K562 (cell line): ENCODE measurements at regions not wholly inside any gene's neighbourhood (a gene's known extent, or its start where the extent isn't known, plus 50 kb on each side); places are given as distances from the start of the nearest gene placed in this dataset.

Experiments
- ATF6 ChIP-seq: sonication (generic); formaldehyde crosslinking; IDR thresholded peaks from 2 replicates; pipeline ENCODE4 v1.4.0; 2020; ENCODE audit warnings: mild to moderate bottlenecking, missing genetic modification reagents
- BHLHE40 ChIP-seq: IDR thresholded peaks from 2 replicates; pipeline ENCODE4 v1.6.1; 2011; ENCODE audit warnings: low read length, improper control_type of control experiment
- CTCF ChIP-seq, 3 experiments: IDR thresholded peaks in 2 of 3; conservative IDR thresholded peaks in 1 of 3; 2 replicates each; pipeline ENCODE4 v1.5.1; 2011 to 2012; ENCODE audit warnings: low read length in 3 of 3, mild to moderate bottlenecking in 3 of 3, control low read depth in 2 of 3, improper control_type of control experiment in 1 of 3, inconsistent platforms in 1 of 3, low read depth in 1 of 3, mixed read lengths in 1 of 3, moderate library complexity in 1 of 3; ENCODE audit not compliant: insufficient read depth in 2 of 3
- DDX20 ChIP-seq: fragments of 450-650 bp; IDR thresholded peaks from 2 replicates; pipeline ENCODE4 v1.6.1; 2016; ENCODE audit warnings: missing genetic modification characterization, low read depth, mild to moderate bottlenecking, missing compliant biosample characterization, moderate library complexity
- ELK1 ChIP-seq: sonication (generic); formaldehyde crosslinking; IDR thresholded peaks from 2 replicates; pipeline ENCODE4 v1.8.1; 2022; ENCODE audit warnings: missing genetic modification reagents
- EZH2 ChIP-seq: IDR thresholded peaks from 2 replicates; pipeline ENCODE4 v1.6.1; 2012; ENCODE audit warnings: low read depth, mild to moderate bottlenecking, inconsistent platforms, low read length, borderline replicate concordance
- IRF9 ChIP-seq: fragments of 450-650 bp; IDR thresholded peaks from 2 replicates; pipeline ENCODE4 v1.6.1; 2016; ENCODE audit warnings: missing biosample characterization, missing genetic modification characterization
- POLR2AphosphoS5 ChIP-seq: IDR thresholded peaks from 2 replicates; pipeline ENCODE4 v1.6.1; 2011; ENCODE audit warnings: mild to moderate bottlenecking, low read depth, low read length, moderate library complexity; ENCODE audit not compliant: control insufficient read depth, insufficient read depth
- ZBED1 ChIP-seq: IDR thresholded peaks from 2 replicates; pipeline ENCODE4 v1.6.1; 2014

- TF ChIP-seq ATF6 (CRISPR knock-in tag) (no peak), EZH2 (no peak), POLR2AphosphoS5 (peak; percentile 74), CTCF (IDR thresholded peaks at IDR 0.05 in 2 of 3, conservative IDR thresholded peaks at IDR 0.05 in 1 of 3; ENCODE audit: insufficient read depth in 2 of 3, low read depth in 1 of 3, low read length in 3 of 3) (no peak), ZBED1 (peak; percentile 46; the same call in 1 of the 2 replicates), IRF9 (tag) (no peak), BHLHE40 (no peak), ELK1 (CRISPR knock-in tag) (no peak), DDX20 (tag) (no peak)
These were observed 102.8 kb upstream of the PRSS16 start for GRCh38 chr6:27144740-27145079.
